Ascending aorta (tissue), 2 donors: ENCODE measurements at regions not wholly inside any gene's neighbourhood (a gene's known extent, or its start where the extent isn't known, plus 50 kb on each side); places are given as distances from the start of the nearest gene placed in this dataset.

Source experiments
- DNase-seq, 2 donors: peaks; one replicate each; pipeline ENCODE4 v3.0.0-alpha.2; 2019; ENCODE audit warnings: low spot score in 2 of 2
- H3K27ac ChIP-seq, 2 donors: fragments of 200-600 bp; sonication (generic); one replicate each; pipeline ENCODE4 v1.5.1; 2016 to 2017; ENCODE audit warnings: mild to moderate bottlenecking in 1 of 2
- H3K27me3 ChIP-seq: fragments of 200-600 bp; sonication (generic); one replicate; pipeline ENCODE4 v1.5.1; 2017
- H3K36me3 ChIP-seq, 2 donors: fragments of 200-600 bp; sonication (generic); one replicate each; pipeline ENCODE4 v1.5.1; 2016
- H3K4me1 ChIP-seq, 2 donors: fragments of 200-600 bp; sonication (generic); one replicate each; pipeline ENCODE4 v1.5.1; 2016 to 2017; ENCODE audit warnings: mild to moderate bottlenecking in 1 of 2
- H3K4me3 ChIP-seq, 2 donors: fragments of 200-600 bp; sonication (generic); one replicate each; pipeline ENCODE4 v1.5.1; 2016 to 2017; ENCODE audit warnings: mild to moderate bottlenecking in 1 of 2
- H3K9me3 ChIP-seq, 2 donors: fragments of 200-600 bp; sonication (generic); one replicate each; pipeline ENCODE4 v1.5.1; 2016
- intact Hi-C: fragments of 100-400 bp; cut with DNase I; formaldehyde crosslinking; loops from one replicate; pipeline ENCODE4 v1.15.1; 2023
- TF ChIP-seq, protein P1 (sequence below), 3 experiments: fragments of 200-600 bp in 2 of 3; fragments of 450-650 bp in 1 of 3; sonication (generic) in 2 of 3; IDR thresholded peaks; one replicate each; pipeline ENCODE4 v1.5.1; 2016 to 2019; ENCODE audit warnings: antibody characterized with exemption in 3 of 3, mild to moderate bottlenecking in 1 of 3, moderate library complexity in 1 of 3

DNA sequence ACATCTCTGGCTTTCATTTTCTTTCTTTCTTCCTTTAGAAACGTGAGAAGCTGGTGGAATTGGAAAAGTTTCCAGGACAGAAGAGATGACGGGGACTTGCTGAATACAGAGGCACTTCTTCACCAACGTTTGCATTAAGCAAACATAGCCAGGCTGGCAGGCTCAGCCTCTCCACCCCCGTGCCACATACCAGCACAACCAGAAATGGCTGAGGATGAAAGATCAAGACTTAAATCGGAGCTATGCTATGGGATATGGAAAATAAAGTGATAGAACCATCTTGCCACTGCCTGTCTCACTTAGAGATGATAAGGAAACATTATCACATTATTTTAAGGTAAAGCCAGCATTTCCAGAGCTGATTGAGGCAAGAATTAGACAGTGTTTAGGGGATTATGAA, 483.3 kb downstream of the BCL11A start:
- intact Hi-C loops: no loop called here
- Histone ChIP-seq H3K4me3 (no peak overlapping the region), H3K9me3 (no peaks in the 10 kb centered on the region), H3K4me1 (no peaks in the 10 kb centered on the region), H3K36me3 (no peaks in the 10 kb centered on the region), H3K27ac (no peak overlapping the region), H3K27me3 (no peaks in the 10 kb centered on the region)
- TF ChIP-seq, protein P1, sequence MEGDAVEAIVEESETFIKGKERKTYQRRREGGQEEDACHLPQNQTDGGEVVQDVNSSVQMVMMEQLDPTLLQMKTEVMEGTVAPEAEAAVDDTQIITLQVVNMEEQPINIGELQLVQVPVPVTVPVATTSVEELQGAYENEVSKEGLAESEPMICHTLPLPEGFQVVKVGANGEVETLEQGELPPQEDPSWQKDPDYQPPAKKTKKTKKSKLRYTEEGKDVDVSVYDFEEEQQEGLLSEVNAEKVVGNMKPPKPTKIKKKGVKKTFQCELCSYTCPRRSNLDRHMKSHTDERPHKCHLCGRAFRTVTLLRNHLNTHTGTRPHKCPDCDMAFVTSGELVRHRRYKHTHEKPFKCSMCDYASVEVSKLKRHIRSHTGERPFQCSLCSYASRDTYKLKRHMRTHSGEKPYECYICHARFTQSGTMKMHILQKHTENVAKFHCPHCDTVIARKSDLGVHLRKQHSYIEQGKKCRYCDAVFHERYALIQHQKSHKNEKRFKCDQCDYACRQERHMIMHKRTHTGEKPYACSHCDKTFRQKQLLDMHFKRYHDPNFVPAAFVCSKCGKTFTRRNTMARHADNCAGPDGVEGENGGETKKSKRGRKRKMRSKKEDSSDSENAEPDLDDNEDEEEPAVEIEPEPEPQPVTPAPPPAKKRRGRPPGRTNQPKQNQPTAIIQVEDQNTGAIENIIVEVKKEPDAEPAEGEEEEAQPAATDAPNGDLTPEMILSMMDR (IDR thresholded peaks at IDR 0.05): no peak
- DNase-seq: no peak

DNA sequence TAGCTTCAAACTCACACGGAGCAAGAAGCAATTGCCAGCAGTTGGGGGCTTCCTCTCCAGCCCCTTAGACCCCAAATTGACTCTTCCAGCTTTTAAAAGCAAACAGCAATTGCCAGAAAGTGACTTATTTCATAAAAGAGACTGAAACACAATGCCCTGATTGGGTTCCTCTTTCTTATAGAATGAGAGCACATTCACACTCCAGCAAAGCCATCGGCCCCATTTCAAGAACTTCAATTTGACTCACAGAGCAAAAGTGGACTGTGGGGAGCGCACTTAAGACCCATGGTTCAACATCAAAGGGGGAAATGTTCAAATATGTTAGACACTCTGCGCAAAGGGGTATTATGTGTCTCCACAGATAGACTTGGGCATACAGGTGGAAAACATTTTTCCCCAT, 484.7 kb downstream of the BCL11A start:
- no peaks in the 10 kb centered on the region for H3K36me3 ChIP-seq
- no peak overlapping the region for H3K4me3 ChIP-seq
- no peaks in the 10 kb centered on the region for H3K4me1 ChIP-seq
- H3K27ac ChIP-seq: no peak overlapping the region
- H3K27me3 ChIP-seq: no peaks in the 10 kb centered on the region
- TF ChIP-seq, protein P1 (IDR thresholded peaks at IDR 0.05): no peak
- H3K9me3 ChIP-seq: no peaks in the 10 kb centered on the region
- intact Hi-C loops: no loop called here
- DNase-seq: no peak

DNA sequence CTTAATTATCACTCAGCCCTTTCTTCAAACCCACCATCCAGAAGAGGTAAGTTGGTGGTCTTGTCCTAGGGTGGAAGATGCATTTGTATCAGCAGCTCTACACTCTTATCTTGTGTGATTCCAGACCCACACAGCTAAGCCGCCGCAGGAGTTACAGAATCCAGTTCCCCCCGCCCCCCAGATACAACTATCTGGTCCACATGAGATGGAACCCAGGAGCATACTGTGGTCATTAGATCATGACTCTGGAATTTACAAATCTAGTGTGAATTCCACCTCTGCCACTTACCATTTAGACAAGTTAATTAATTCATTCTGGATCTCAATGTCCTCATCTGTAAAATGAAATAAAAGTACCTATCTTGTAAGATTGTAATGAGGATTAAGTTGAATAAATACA, 486.4 kb downstream of the BCL11A start:
- no peaks in the 10 kb centered on the region for H3K4me1 ChIP-seq
- intact Hi-C loops: no loop called here

DNA sequence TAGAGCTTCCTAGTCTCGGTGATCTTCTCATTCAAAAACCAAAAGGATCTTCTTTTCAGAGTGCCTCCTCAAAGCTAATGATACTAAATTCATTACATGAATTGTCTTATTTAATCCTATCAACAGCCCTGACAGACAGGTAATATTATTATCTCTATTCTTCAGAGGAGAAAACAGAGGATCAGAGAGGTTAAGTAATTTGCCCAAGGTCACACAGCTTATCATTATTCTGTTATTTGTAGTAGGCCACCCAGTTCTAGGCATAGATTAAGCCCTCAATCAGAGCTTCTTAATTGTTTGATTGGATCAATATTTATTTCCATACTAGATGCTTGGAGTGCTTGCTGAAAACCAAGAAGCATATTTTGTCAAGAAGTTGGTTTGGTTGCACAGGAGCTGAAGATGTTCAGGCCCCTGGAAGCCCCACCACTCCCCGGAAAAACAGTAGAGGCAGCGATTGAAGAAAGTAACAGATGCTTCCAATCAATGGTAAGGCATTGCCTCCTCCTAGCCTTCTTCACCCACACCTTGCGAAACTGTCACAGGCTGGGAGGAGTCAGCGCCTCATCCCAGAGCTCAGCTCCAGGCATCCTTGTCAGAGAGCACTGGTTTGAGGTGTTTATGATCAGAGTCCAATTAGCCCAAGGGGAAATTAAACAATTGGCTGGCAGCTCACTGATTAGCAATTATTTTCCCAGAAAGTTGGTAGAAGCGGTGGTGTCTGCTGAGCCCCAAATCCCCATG, 487.2 kb downstream of the BCL11A start:
- TF ChIP-seq, protein P1 (IDR thresholded peaks at IDR 0.05): no peak
- DNase-seq: no peak

More for the DNA sequence above, 486.4 kb downstream of the BCL11A start:
- DNase-seq: no peak
- Histone ChIP-seq H3K36me3 (no peaks in the 10 kb centered on the region), H3K4me3 (no peak overlapping the region), H3K27ac (no peak overlapping the region), H3K27me3 (no peaks in the 10 kb centered on the region), H3K9me3 (no peaks in the 10 kb centered on the region)
- TF ChIP-seq, protein P1 (IDR thresholded peaks at IDR 0.05): no peak

DNA sequence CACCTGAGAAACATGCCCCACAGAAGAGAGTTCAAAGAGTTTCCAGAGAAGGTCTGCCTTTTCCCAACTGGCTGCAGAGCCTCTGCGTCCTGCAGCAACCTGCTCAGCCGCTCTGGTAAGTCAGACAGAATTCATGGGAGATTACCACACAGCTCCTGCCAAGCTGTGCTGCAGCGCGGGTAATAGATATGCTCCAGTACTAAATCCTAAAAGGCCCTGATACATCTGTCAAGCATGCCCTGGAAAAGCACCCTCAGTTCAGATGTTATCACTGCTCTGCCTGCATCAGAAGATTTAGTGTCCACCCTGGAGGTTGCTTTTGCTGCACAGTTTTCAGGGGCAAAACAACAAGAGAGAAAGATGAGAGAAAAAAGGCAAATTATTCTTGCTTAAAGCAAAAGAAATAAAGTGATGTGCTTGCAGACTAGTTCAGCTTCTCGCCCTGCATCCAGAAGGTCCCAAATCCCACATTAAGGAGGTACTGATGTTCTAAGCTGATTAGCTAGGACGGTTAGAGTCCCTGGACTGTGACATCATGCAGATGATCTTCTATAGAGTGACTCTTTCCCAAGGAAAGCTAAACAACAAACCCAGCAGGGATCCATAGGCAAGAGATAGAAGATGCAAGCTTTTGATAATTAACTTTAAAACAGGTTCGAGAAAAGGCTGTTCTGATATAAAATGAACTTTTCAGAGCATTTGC, 488.6 kb downstream of the BCL11A start:
- H3K27ac ChIP-seq: no peak overlapping the region
- intact Hi-C loops: no loop called here
- H3K4me3 ChIP-seq: no peak overlapping the region
- H3K36me3 ChIP-seq: no peaks in the 10 kb centered on the region
- TF ChIP-seq, protein P1 (IDR thresholded peaks at IDR 0.05): no peak
- DNase-seq: no peak
- no peaks in the 10 kb centered on the region for H3K4me1 ChIP-seq
- H3K27me3 ChIP-seq: no peaks in the 10 kb centered on the region
- H3K9me3 ChIP-seq: no peaks in the 10 kb centered on the region

More for the DNA sequence above, 487.2 kb downstream of the BCL11A start:
- H3K27me3 ChIP-seq: no peaks in the 10 kb centered on the region
- no peak overlapping the region for H3K4me3 ChIP-seq
- intact Hi-C loops: no loop called here
- H3K9me3 ChIP-seq: no peaks in the 10 kb centered on the region
- H3K36me3 ChIP-seq: no peaks in the 10 kb centered on the region
- H3K27ac ChIP-seq: no peak overlapping the region
- H3K4me1 ChIP-seq: no peaks in the 10 kb centered on the region
